ENCODE measurements at regions not wholly inside any gene's neighbourhood (a gene's known extent, or its start where the extent isn't known, plus 50 kb on each side); places are given as distances from the start of the nearest gene placed in this dataset.

DNA sequence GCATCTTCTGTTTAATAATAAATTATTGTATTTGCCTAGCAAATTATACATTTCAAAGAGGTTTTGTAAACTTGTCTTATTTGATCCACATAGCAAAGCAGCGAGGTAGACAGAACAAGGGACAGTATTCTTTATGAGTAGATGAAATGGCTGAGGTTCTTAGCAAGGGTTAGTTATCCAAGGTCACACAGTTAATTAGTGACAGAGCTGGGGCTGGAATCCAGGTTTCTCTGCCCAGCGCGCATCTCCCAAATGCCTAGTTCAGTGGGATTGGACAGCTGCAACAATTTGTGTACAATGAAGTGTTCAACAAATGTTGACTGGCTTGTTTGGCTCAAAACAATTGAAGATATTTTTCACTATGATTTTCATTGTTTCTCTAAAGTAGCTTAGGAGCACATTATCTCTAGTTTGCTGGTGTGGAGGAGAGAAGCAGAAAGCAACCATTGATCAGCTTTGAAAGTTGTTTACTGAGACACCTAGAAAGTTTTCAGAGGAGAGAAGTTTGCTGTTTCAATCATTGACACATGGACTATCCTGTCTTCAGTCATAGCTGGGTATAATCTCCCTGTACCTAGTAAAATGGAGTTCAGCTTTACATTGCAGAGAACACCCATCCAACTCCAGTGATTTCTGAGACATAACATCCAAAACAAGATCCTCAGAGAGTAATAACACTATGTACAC lies 270.6 kb downstream of the FAT3 start:
- no peak for DNase-seq
- H3K9me3 ChIP-seq = no peaks in the 10 kb centered on the region
- H3K4me1 ChIP-seq (ENCODE audit: insufficient read depth) = no peaks in the 10 kb centered on the region
- H3K4me3 ChIP-seq = no peak overlapping the region
- H3K36me3 ChIP-seq = no peaks in the 10 kb centered on the region
- no peak overlapping the region for H3K27ac ChIP-seq
- TF ChIP-seq EP300 (IDR thresholded peaks at IDR 0.05) = no peak
- TF ChIP-seq POLR2A (IDR thresholded peaks at IDR 0.05) = no peak
- TF ChIP-seq, protein P1, sequence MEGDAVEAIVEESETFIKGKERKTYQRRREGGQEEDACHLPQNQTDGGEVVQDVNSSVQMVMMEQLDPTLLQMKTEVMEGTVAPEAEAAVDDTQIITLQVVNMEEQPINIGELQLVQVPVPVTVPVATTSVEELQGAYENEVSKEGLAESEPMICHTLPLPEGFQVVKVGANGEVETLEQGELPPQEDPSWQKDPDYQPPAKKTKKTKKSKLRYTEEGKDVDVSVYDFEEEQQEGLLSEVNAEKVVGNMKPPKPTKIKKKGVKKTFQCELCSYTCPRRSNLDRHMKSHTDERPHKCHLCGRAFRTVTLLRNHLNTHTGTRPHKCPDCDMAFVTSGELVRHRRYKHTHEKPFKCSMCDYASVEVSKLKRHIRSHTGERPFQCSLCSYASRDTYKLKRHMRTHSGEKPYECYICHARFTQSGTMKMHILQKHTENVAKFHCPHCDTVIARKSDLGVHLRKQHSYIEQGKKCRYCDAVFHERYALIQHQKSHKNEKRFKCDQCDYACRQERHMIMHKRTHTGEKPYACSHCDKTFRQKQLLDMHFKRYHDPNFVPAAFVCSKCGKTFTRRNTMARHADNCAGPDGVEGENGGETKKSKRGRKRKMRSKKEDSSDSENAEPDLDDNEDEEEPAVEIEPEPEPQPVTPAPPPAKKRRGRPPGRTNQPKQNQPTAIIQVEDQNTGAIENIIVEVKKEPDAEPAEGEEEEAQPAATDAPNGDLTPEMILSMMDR (IDR thresholded peaks at IDR 0.05) = no peak
- intact Hi-C loops (cut with DNase I) = no loop called here
- no peaks in the 10 kb centered on the region for H3K27me3 ChIP-seq
- 9 to 29% (median 15%) methylated on average over 3 of the region's 3 CpGs for WGBS, 3 donors

DNA sequence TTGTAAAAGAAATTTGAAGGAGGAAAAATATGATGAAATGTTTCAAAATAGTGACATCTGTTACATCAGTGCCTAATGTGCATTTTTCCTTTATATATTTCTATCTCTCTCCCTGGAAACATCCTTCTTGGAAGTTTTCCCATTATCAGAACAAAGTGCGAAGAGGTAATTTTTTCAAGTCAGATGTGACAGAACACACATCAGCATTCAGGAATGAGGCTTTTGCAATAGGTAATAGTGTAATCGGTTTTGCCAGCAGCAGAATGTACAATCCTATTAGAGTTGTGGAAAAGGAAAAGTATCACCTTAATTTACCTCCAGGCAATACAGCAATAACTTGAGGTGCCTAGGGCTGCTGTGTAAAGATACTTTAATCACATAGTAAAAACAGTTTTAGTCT lies 275.8 kb downstream of the FAT3 start:
- TF ChIP-seq EP300 (IDR thresholded peaks at IDR 0.05) (no peak), POLR2A (IDR thresholded peaks at IDR 0.05) (no peak)
- TF ChIP-seq, protein P1 (IDR thresholded peaks at IDR 0.05) = no peak
- H3K4me3 ChIP-seq = no peak overlapping the region
- no peaks in the 10 kb centered on the region for H3K27me3 ChIP-seq
- 87 to 91% (median 89%) methylated on average over 2 of the region's 2 CpGs for WGBS, 3 donors
- H3K4me1 ChIP-seq (ENCODE audit: insufficient read depth) = no peaks in the 10 kb centered on the region
- H3K9me3 ChIP-seq = no peaks in the 10 kb centered on the region
- intact Hi-C loops (cut with DNase I) = no loop called here
- DNase-seq = no peak
- H3K27ac ChIP-seq = no peak overlapping the region
- H3K36me3 ChIP-seq = no peaks in the 10 kb centered on the region

DNA sequence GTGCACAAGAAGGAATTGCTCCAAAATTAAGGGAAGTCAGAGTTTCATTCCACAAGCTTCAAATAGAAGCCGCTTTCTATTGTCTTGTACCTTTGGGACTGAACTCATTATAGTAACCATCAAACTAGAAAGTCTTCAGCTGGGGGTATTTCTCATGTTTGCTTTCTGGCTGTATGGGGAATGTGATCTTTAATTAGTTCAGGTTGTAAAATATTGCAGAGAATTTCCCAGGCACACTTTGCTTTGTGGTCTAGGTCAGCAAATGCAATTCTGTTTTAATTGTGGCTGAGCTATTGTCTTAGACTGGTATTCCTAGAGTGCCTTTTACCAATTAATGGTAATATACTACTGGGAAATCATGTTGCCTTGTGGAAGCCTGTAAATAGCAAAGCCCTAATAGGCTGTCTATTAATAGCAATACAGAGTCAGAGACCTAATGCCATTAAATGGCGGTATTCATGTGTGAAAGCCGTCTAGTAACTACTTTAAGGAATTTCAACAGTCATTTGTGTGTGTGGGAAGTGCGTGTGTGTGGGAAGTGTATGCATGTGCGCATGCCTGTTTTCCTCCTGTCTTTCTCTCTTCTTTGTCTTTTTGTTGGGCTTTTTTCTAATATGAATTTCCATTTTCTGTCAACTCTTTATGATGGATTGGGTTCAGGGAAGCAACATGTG lies 276.6 kb downstream of the FAT3 start:
- H3K9me3 ChIP-seq = no peaks in the 10 kb centered on the region
- no peaks in the 10 kb centered on the region for H3K27me3 ChIP-seq
- intact Hi-C loops (cut with DNase I) = no loop called here
- WGBS, 3 donors = 91 to 93% (median 93%) methylated on average over 5 of the region's 5 CpGs
- no peak for DNase-seq
- H3K4me3 ChIP-seq = no peak overlapping the region
- no peaks in the 10 kb centered on the region for H3K4me1 ChIP-seq (ENCODE audit: insufficient read depth)
- H3K27ac ChIP-seq = no peak overlapping the region
- no peak for TF ChIP-seq EP300 (IDR thresholded peaks at IDR 0.05)
- TF ChIP-seq POLR2A (IDR thresholded peaks at IDR 0.05) = no peak
- TF ChIP-seq, protein P1 (IDR thresholded peaks at IDR 0.05) = no peak
- no peaks in the 10 kb centered on the region for H3K36me3 ChIP-seq

DNA sequence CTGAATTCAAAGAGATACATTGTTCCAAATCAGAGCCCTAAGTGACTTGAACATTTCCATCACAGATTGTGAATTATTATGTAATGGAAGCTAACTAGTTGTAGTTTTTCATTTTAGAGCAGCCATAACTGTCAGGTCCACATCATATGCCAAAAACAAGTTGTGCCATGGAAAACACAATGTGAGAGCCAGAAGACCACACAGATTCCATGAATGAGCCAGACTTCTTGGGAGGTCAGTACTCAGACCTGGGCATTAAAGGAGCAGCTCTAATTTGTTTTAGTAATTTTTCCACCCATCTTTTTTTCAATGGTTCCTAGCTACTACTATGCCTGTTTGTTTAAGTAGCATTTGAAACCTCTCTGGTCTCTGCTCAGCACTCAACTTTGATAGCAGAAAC lies 279.4 kb downstream of the FAT3 start:
- Histone ChIP-seq H3K4me3 (no peak overlapping the region), H3K9me3 (no peaks in the 10 kb centered on the region), H3K27me3 (no peaks in the 10 kb centered on the region), H3K27ac (no peak overlapping the region), H3K36me3 (no peaks in the 10 kb centered on the region), H3K4me1 (ENCODE audit: insufficient read depth) (no peaks in the 10 kb centered on the region)
- TF ChIP-seq, protein P1 (IDR thresholded peaks at IDR 0.05) = no peak
- TF ChIP-seq POLR2A (IDR thresholded peaks at IDR 0.05) (no peak), EP300 (IDR thresholded peaks at IDR 0.05) (no peak)
- intact Hi-C loops (cut with DNase I) = no loop called here
- no peak for DNase-seq
